ENCODE measurements at regions not wholly inside any gene's neighbourhood (a gene's known extent, or its start where the extent isn't known, plus 50 kb on each side); places are given as distances from the start of the nearest gene placed in this dataset.

GRCh38 chr22:48905206-48905975 is 922.3 kb downstream of the BRD1 start:
- no peak overlapping the region for H3K27ac ChIP-seq (ENCODE audit: low read depth)
- H4K20me1 ChIP-seq (replicated peaks; ENCODE audit: insufficient read depth), result no peaks in the 10 kb centered on the region
- no peak overlapping the region for H3K4me2 ChIP-seq
- H3K4me1 ChIP-seq (ENCODE audit: insufficient read depth), result no peaks in the 10 kb centered on the region
- H3K79me2 ChIP-seq (replicated peaks; ENCODE audit: insufficient read depth), result no peaks in the 10 kb centered on the region
- no peak overlapping the region for H3K4me3 ChIP-seq
- no peaks in the 10 kb centered on the region for H3K9me2 ChIP-seq (ENCODE audit: insufficient read depth)
- no peaks in the 10 kb centered on the region for H3K27me3 ChIP-seq (ENCODE audit: insufficient read depth)
- Mint-ChIP-seq H3K36me3 (ENCODE audit: low read depth) (no peaks in the 10 kb centered on the region), H3K9me3 (no peaks in the 10 kb centered on the region), H3K27ac (no peak overlapping the region), H3K4me3 (no peak overlapping the region), H3K4me1 (no peaks in the 10 kb centered on the region; the same call in 1 of the 3 replicates), H3K27me3 (ENCODE audit: insufficient read depth, low read depth, poor library complexity) (peaks cover 5% of the 10 kb centered on the region)
- no peak for ATAC-seq
- no peak overlapping the region for H2AFZ ChIP-seq
- TF ChIP-seq CREB1 (CRISPR knock-in tag; IDR thresholded peaks at IDR 0.05; ENCODE audit: low read depth), result no peak
- TF ChIP-seq EZH2 (IDR thresholded peaks at IDR 0.05; ENCODE audit: low read depth, unreplicated experiment), result no peak
- no peak for TF ChIP-seq REST (IDR thresholded peaks at IDR 0.05; ENCODE audit: unreplicated experiment)
- TF ChIP-seq ZNF331 (CRISPR knock-in tag; IDR thresholded peaks at IDR 0.05; ENCODE audit: low read depth), result no peak
- no peak for TF ChIP-seq EZH2phosphoT487 (IDR thresholded peaks at IDR 0.05; ENCODE audit: unreplicated experiment)
- TF ChIP-seq NANOG (IDR thresholded peaks at IDR 0.05; ENCODE audit: borderline replicate concordance), result no peak
- TF ChIP-seq CTCF (conservative IDR thresholded peaks at IDR 0.05; ENCODE audit: low read depth in 2 of 2), result no peak
- TF ChIP-seq POLR2AphosphoS5 (IDR thresholded peaks at IDR 0.05; ENCODE audit: low read depth), result no peak
- no peaks in the 10 kb centered on the region for H3K36me3 ChIP-seq (ENCODE audit: insufficient read depth)
- H3F3A ChIP-seq (replicated peaks; ENCODE audit: low read depth), result no peaks in the 10 kb centered on the region
- DNase-seq (ENCODE audit: low spot score), result no peak

- Mint-ChIP-seq H3K4me1 (no peaks in the 10 kb centered on the region; the same call in 2 of the 3 replicates), H3K27me3 (ENCODE audit: insufficient read depth, low read depth, poor library complexity) (peaks cover 9% of the 10 kb centered on the region), H3K9me3 (no peaks in the 10 kb centered on the region), H3K4me3 (no peak overlapping the region), H3K36me3 (ENCODE audit: low read depth) (no peaks in the 10 kb centered on the region), H3K27ac (no peak overlapping the region)
- no peak overlapping the region for H3K27ac ChIP-seq (ENCODE audit: low read depth)
- no peak overlapping the region for H3K4me2 ChIP-seq
- H4K20me1 ChIP-seq (replicated peaks; ENCODE audit: insufficient read depth), result no peaks in the 10 kb centered on the region
- no peaks in the 10 kb centered on the region for H3F3A ChIP-seq (replicated peaks; ENCODE audit: low read depth)
- H3K27me3 ChIP-seq (ENCODE audit: insufficient read depth), result no peaks in the 10 kb centered on the region
- no peak for ATAC-seq
- H3K36me3 ChIP-seq (ENCODE audit: insufficient read depth), result no peaks in the 10 kb centered on the region
- H3K4me1 ChIP-seq (ENCODE audit: insufficient read depth), result no peaks in the 10 kb centered on the region
- no peak overlapping the region for H2AFZ ChIP-seq
- H3K9me2 ChIP-seq (ENCODE audit: insufficient read depth), result no peaks in the 10 kb centered on the region
- no peak for DNase-seq (ENCODE audit: low spot score)
- no peak for TF ChIP-seq STAT1 (IDR thresholded peaks at IDR 0.05; ENCODE audit: unreplicated experiment)
- no peak for TF ChIP-seq JUNB (IDR thresholded peaks at IDR 0.05; ENCODE audit: unreplicated experiment)
- TF ChIP-seq EZH2 (IDR thresholded peaks at IDR 0.05; ENCODE audit: low read depth, unreplicated experiment), result no peak
- no peak for TF ChIP-seq CTCF (conservative IDR thresholded peaks at IDR 0.05; ENCODE audit: low read depth in 2 of 2)
- no peak for TF ChIP-seq POLR2AphosphoS5 (IDR thresholded peaks at IDR 0.05; ENCODE audit: low read depth)
- TF ChIP-seq ZNF114 (CRISPR knock-in tag; IDR thresholded peaks at IDR 0.05), result no peak
- no peaks in the 10 kb centered on the region for H3K79me2 ChIP-seq (replicated peaks; ENCODE audit: insufficient read depth)
- H3K4me3 ChIP-seq, result no peak overlapping the region
Observed at GRCh38 chr22:48902983-48903650, 924.6 kb downstream of the BRD1 start.

Data from GM23338 (cell line).